CD4-positive, alpha-beta memory T cell (primary cell): ENCODE measurements at regions not wholly inside any gene's neighbourhood (a gene's known extent, or its start where the extent isn't known, plus 50 kb on each side); places are given as distances from the start of the nearest gene placed in this dataset.

Experiments used
- CTCF ChIA-PET: fragments of 350-600 bp; sonication (Branson Sonifier 250); formaldehyde crosslinking; loops from one replicate; lab custom pipeline; 2021; ENCODE audit warnings: inconsistent platforms; ENCODE audit not compliant: partially characterized antibody; lab: Charles Lee
- POLR2A ChIA-PET: fragments of 350-600 bp; sonication (Branson Sonifier 250); formaldehyde crosslinking; loops from one replicate; lab custom pipeline; 2021; ENCODE audit not compliant: partially characterized antibody; lab: Charles Lee
- DNase-seq, 5 donors: peaks; one replicate each; pipeline versions ENCODE4 v3.0.0 to v3.0.0-alpha.2; 2020 to 2022; ENCODE audit warnings: mixed read lengths in 1 of 5
- H3K27ac ChIP-seq: one replicate; pipeline ENCODE4 v1.7.0; 2013; ENCODE audit warnings: low read depth, low read length
- H3K27me3 ChIP-seq: 2 replicates; pipeline ENCODE4 v1.7.0; 2013; ENCODE audit warnings: mild to moderate bottlenecking, low read length, moderate library complexity; ENCODE audit not compliant: insufficient read depth
- H3K36me3 ChIP-seq: 2 replicates; pipeline ENCODE4 v1.7.0; 2013; ENCODE audit warnings: mild to moderate bottlenecking, low read length, moderate library complexity; ENCODE audit not compliant: insufficient read depth
- H3K4me1 ChIP-seq: 2 replicates; pipeline ENCODE4 v1.7.0; 2013; ENCODE audit warnings: mild to moderate bottlenecking, low read length, moderate library complexity; ENCODE audit not compliant: insufficient read depth
- H3K4me3 ChIP-seq, 2 donors: one replicate each; pipeline ENCODE4 v1.7.0; 2013; ENCODE audit warnings: low read length in 2 of 2, mild to moderate bottlenecking in 1 of 2
- H3K9me3 ChIP-seq, 2 donors: one replicate each; pipeline ENCODE4 v1.7.0; 2013; ENCODE audit warnings: low read length in 2 of 2, control low read depth in 1 of 2; ENCODE audit not compliant: control insufficient read depth in 1 of 2
- H3K27ac Mint-ChIP-seq, 7 donors: one replicate each; pipeline ENCODE4 v1.8.0; 2020 to 2021; ENCODE audit warnings: mixed read lengths in 7 of 7, mild to moderate bottlenecking in 6 of 7, inconsistent platforms in 3 of 7, moderate library complexity in 3 of 7
- H3K27me3 Mint-ChIP-seq, 2 donors: one replicate each; pipeline ENCODE4 v1.8.0; 2020 to 2021; ENCODE audit warnings: mixed read lengths in 2 of 2
- H3K36me3 Mint-ChIP-seq, 2 donors: one replicate each; pipeline ENCODE4 v1.8.0; 2020 to 2021; ENCODE audit warnings: mixed read lengths in 2 of 2, inconsistent platforms in 1 of 2, mild to moderate bottlenecking in 1 of 2
- H3K4me1 Mint-ChIP-seq, 4 donors: one replicate each; pipeline ENCODE4 v1.8.0; 2020 to 2021; ENCODE audit warnings: mixed read lengths in 4 of 4, mild to moderate bottlenecking in 1 of 4
- H3K4me3 Mint-ChIP-seq, 8 donors: one replicate each; pipeline ENCODE4 v1.8.0; 2020 to 2021; ENCODE audit warnings: mixed read lengths in 8 of 8, mild to moderate bottlenecking in 7 of 8, moderate library complexity in 6 of 8, inconsistent platforms in 3 of 8
- H3K9me3 Mint-ChIP-seq, 8 donors: one replicate each; pipeline ENCODE4 v1.8.0; 2020 to 2021; ENCODE audit warnings: mixed read lengths in 8 of 8, mild to moderate bottlenecking in 5 of 8, inconsistent platforms in 3 of 8, moderate library complexity in 1 of 8
- intact Hi-C: fragments of 100-400 bp; cut with micrococcal nuclease; formaldehyde crosslinking; loops from one replicate; pipeline ENCODE4 v1.15.1; 2023

DNA sequence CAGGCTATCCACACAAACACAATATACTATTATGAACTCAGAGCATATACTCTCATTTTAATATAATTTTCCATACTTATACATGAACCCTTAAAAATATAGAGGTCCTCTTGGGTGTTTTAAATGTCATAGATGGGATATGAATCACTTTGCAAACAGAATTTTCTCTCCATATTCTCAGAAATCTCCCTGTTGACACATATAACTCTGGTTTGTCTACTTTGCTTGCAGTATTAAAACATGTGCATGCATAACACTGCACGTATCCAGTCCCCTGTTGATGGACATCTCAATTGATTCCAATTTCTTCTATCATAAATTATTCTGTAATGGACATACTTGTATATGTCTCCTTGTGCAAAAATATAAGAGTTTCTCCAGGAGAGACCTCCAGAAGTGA lies 417.5 kb upstream of the TBX3 start:
- H3K4me3 Mint-ChIP-seq: no peak overlapping the region
- no peak overlapping the region for H3K27ac ChIP-seq
- no peaks in the 10 kb centered on the region for H3K36me3 Mint-ChIP-seq
- H3K4me1 ChIP-seq: no peaks in the 10 kb centered on the region
- H3K36me3 ChIP-seq: no peaks in the 10 kb centered on the region
- H3K4me3 ChIP-seq: no peak overlapping the region
- ChIA-PET CTCF (no interaction called here), POLR2A (no interaction called here)
- peaks cover 0 to 23% (median 16%) of the 10 kb centered on the region in 8 donors for H3K9me3 Mint-ChIP-seq
- no peaks in the 10 kb centered on the region for H3K27me3 ChIP-seq
- no peaks in the 10 kb centered on the region for H3K27me3 Mint-ChIP-seq
- H3K27ac Mint-ChIP-seq: no peak overlapping the region
- intact Hi-C loops: no loop called here
- no peaks in the 10 kb centered on the region for H3K9me3 ChIP-seq
- no peaks in the 10 kb centered on the region for H3K4me1 Mint-ChIP-seq
- no peak for DNase-seq

- H3K4me1 ChIP-seq: no peaks in the 10 kb centered on the region
- H3K4me1 Mint-ChIP-seq: no peaks in the 10 kb centered on the region
- no peak overlapping the region for H3K27ac Mint-ChIP-seq
- no peaks in the 10 kb centered on the region for H3K27me3 ChIP-seq
- intact Hi-C loops: no loop called here
- no peaks in the 10 kb centered on the region for H3K36me3 Mint-ChIP-seq
- no peak overlapping the region for H3K4me3 ChIP-seq
- H3K27ac ChIP-seq: no peak overlapping the region
- CTCF ChIA-PET: no interaction called here
- no peaks in the 10 kb centered on the region for H3K27me3 Mint-ChIP-seq
- peaks cover 0 to 23% (median 13%) of the 10 kb centered on the region in 8 donors for H3K9me3 Mint-ChIP-seq
- no peak for DNase-seq
- H3K36me3 ChIP-seq: no peaks in the 10 kb centered on the region
- no peak overlapping the region for H3K4me3 Mint-ChIP-seq
- POLR2A ChIA-PET: no interaction called here
- H3K9me3 ChIP-seq: no peaks in the 10 kb centered on the region
These were observed 413.4 kb upstream of the TBX3 start for GRCh38 chr12:115097416-115097815.

- no peak overlapping the region for H3K27ac Mint-ChIP-seq
- Histone ChIP-seq H3K4me3 (no peak overlapping the region), H3K36me3 (no peaks in the 10 kb centered on the region), H3K9me3 (no peaks in the 10 kb centered on the region), H3K27ac (no peak overlapping the region), H3K27me3 (no peaks in the 10 kb centered on the region), H3K4me1 (no peaks in the 10 kb centered on the region)
- intact Hi-C loops: no loop called here
- no peak for DNase-seq
- ChIA-PET POLR2A (no interaction called here), CTCF (no interaction called here)
- no peak overlapping the region for H3K4me3 Mint-ChIP-seq
- H3K4me1 Mint-ChIP-seq: no peaks in the 10 kb centered on the region
- peaks cover 3 to 25% (median 12%) of the 10 kb centered on the region in 8 donors for H3K9me3 Mint-ChIP-seq
- no peaks in the 10 kb centered on the region for H3K36me3 Mint-ChIP-seq
- H3K27me3 Mint-ChIP-seq: no peaks in the 10 kb centered on the region
These were observed 412.8 kb upstream of the TBX3 start for GRCh38 chr12:115096588-115097397.

GRCh38 chr12:115095073-115095748 lies 411.2 kb upstream of the TBX3 start:
- POLR2A ChIA-PET: no interaction called here

DNA sequence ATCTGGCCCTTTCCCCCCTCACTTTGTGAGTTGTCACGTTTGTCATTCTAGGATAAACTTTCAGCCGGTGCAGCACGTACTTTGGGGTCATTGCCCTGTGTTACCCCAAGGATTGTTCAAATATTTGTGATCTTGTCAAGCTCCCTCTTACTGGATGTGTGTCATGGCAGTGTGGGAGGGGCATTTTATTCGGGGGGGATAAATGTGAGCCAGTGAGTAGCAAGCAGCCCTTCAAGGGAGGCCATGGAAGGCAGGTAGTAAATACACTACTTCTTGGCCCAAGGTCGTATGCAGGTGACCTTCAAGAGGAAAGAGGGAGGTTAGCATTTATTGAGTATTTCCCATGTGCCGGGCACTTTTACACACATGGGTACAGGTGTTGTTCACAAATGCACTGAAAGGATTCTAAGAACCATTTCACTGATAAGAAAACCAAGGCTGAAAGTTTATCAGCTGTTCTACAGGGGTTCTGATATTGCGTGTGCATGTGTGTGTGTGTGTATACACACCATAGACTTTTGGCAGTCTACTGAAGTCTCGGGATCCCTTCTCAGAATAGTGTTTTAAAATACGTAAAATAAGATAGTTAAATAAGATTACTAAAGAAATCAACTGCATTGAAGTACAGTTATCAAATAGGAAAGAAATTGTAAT lies 410.3 kb upstream of the TBX3 start:
- H3K4me3 Mint-ChIP-seq: no peak overlapping the region
- H3K36me3 Mint-ChIP-seq: no peaks in the 10 kb centered on the region
- Histone ChIP-seq H3K27ac (no peak overlapping the region), H3K9me3 (no peaks in the 10 kb centered on the region), H3K4me1 (no peaks in the 10 kb centered on the region), H3K4me3 (no peak overlapping the region), H3K36me3 (no peaks in the 10 kb centered on the region), H3K27me3 (no peaks in the 10 kb centered on the region)
- DNase-seq: no peak
- CTCF ChIA-PET: no interaction called here
- peaks cover 1 to 21% (median 9%) of the 10 kb centered on the region in 8 donors for H3K9me3 Mint-ChIP-seq
- no peak overlapping the region for H3K27ac Mint-ChIP-seq
- H3K27me3 Mint-ChIP-seq: no peaks in the 10 kb centered on the region
- no peaks in the 10 kb centered on the region for H3K4me1 Mint-ChIP-seq
- POLR2A ChIA-PET: no interaction called here
- intact Hi-C loops: no loop called here

More at GRCh38 chr12:115095073-115095748, 411.2 kb upstream of the TBX3 start:
- H3K36me3 ChIP-seq: no peaks in the 10 kb centered on the region
- H3K4me1 Mint-ChIP-seq: no peaks in the 10 kb centered on the region
- no peaks in the 10 kb centered on the region for H3K9me3 ChIP-seq
- DNase-seq: no peak
- CTCF ChIA-PET: no interaction called here
- peaks cover 0 to 24% (median 12%) of the 10 kb centered on the region in 8 donors for H3K9me3 Mint-ChIP-seq
- no peak overlapping the region for H3K4me3 ChIP-seq
- H3K36me3 Mint-ChIP-seq: no peaks in the 10 kb centered on the region
- no peaks in the 10 kb centered on the region for H3K4me1 ChIP-seq
- H3K27ac Mint-ChIP-seq: no peak overlapping the region
- H3K27ac ChIP-seq: no peak overlapping the region
- intact Hi-C loops: no loop called here
- H3K27me3 Mint-ChIP-seq: no peaks in the 10 kb centered on the region
- H3K4me3 Mint-ChIP-seq: no peak overlapping the region
- H3K27me3 ChIP-seq: no peaks in the 10 kb centered on the region

DNA sequence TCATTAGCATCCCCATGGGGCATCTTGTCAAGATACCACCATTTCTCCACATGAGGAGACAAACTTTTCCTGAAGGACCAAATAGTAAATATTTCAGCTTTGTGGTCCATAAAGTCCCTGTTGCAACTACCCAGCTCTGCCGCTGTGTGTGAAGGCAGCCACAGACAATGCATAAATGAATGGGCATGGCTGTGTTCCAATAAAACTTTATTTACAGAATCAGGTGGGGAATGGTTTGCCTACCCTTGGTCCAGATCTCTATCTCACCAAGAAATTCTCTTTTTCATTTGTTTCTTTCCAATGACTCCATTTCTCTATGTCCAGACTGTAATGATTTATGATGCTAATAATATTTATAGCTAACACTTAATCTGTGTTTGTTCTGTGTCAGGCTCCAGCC lies 409.3 kb upstream of the TBX3 start:
- H3K4me3 ChIP-seq: no peak overlapping the region
- H3K9me3 ChIP-seq: no peaks in the 10 kb centered on the region
- H3K9me3 Mint-ChIP-seq: peaks cover 3 to 24% (median 9%) of the 10 kb centered on the region in 8 donors
- H3K4me1 Mint-ChIP-seq: no peaks in the 10 kb centered on the region
- no peaks in the 10 kb centered on the region for H3K36me3 ChIP-seq
- no peak overlapping the region for H3K27ac Mint-ChIP-seq
- H3K27me3 ChIP-seq: no peaks in the 10 kb centered on the region
- POLR2A ChIA-PET: no interaction called here
- H3K4me3 Mint-ChIP-seq: no peak overlapping the region
- no peak overlapping the region for H3K27ac ChIP-seq
- no peak for DNase-seq
- H3K4me1 ChIP-seq: no peaks in the 10 kb centered on the region
- no peaks in the 10 kb centered on the region for H3K27me3 Mint-ChIP-seq
- no peaks in the 10 kb centered on the region for H3K36me3 Mint-ChIP-seq
- intact Hi-C loops: no loop called here
- CTCF ChIA-PET: no interaction called here

DNA sequence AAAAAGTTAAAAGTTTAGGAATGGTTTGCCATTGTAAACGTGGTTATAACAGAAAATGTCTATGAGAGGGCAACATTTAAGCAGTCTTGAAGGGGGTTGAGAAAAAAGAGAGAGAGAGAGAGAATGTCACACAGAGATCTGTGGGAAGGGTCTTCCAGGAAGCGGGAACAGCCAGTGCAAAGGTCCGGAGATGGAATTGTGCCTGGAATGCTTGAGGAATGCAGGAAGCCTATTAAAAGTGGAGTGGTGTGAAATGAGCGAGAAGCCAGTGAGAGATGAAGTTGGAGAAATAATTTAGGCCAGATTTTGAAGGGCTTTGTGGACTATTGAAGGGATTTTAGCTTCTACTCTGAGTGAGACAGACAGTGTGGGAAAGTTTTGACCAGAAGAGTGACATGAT lies 406.8 kb upstream of the TBX3 start:
- Mint-ChIP-seq H3K36me3 (no peaks in the 10 kb centered on the region), H3K27ac (no peak overlapping the region), H3K27me3 (no peaks in the 10 kb centered on the region), H3K4me1 (no peaks in the 10 kb centered on the region), H3K9me3 (peaks cover 2 to 17% (median 6%) of the 10 kb centered on the region in 8 donors), H3K4me3 (no peak overlapping the region)
- intact Hi-C loops: no loop called here
- H3K36me3 ChIP-seq: no peaks in the 10 kb centered on the region
- POLR2A ChIA-PET: no interaction called here
- CTCF ChIA-PET: no interaction called here
- no peaks in the 10 kb centered on the region for H3K9me3 ChIP-seq
- H3K4me1 ChIP-seq: no peaks in the 10 kb centered on the region
- no peak overlapping the region for H3K4me3 ChIP-seq
- no peak for DNase-seq
- H3K27me3 ChIP-seq: no peaks in the 10 kb centered on the region
- no peak overlapping the region for H3K27ac ChIP-seq
